GM12872 (cell line): ENCODE measurements at regions not wholly inside any gene's neighbourhood (a gene's known extent, or its start where the extent isn't known, plus 50 kb on each side); places are given as distances from the start of the nearest gene placed in this dataset.

ENCODE experiments used
- CTCF ChIP-seq: IDR thresholded peaks from 3 replicates; pipeline ENCODE4 v1.5.1; 2011; ENCODE audit warnings: low read depth, mild to moderate bottlenecking, low read length, moderate library complexity; ENCODE audit not compliant: insufficient read depth

DNA sequence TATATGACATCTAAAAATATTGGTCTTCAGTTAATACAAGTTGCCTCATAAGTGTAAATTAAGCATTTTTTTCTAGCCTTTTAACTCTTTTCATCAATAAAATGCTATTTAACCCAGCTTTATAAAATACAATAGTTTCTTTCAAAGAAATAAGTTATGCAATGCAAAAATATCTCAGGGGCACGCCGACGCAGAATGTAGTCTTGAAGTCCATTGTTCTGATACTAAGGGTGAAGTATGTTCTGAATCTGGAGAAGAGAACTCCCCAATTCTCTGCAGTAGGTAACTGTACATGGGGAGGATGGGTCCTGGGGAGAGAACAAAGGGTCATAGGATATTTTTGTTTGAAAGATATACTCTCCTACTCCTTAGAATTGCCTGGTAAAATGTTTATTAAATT is 256.6 kb upstream of the NDST4 start:
- TF ChIP-seq CTCF: no peak

- TF ChIP-seq CTCF: no peak
Measured at GRCh38 chr4:115366390-115366789, 253.0 kb upstream of the NDST4 start.

DNA sequence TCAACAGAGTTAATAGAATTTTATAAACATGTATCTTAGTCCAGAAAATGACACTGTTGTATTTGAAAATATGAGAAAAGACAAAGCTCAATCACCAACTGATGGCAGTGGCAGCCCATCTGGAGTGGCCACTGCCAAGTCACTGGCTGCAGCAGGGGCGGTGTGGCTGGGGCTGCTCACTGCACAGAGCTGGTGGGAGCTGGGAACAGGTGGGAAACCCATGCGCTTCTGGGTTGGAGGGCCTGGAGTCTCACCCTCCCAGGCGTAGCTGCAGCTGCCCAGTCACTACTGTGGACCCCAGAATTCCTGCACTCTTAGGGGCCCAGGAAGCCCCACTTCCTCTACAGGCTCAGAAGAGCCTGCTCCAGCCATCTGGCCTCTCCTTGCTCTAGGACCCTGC is 251.8 kb upstream of the NDST4 start:
- TF ChIP-seq CTCF: no peak

DNA sequence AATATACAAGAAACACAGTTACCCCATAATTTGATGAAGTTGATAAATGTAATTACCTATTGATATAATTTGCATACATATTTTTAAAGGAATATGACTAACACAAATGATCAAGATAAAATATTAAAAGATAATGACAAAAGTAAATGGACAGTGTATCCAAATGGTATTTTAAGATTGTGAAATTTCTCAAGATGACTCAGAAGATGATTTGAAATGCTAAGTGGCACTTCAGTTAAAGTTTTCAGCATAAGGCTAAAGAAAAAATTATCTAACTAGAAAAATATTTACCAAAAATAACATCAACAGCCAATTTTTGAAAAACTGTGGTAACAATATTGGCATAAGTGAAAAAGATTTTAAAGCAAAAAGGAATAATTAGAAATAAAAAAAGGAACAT is 248.4 kb upstream of the NDST4 start:
- no peak for TF ChIP-seq CTCF

GRCh38 chr4:115360431-115360830 is 247.0 kb upstream of the NDST4 start:
- TF ChIP-seq CTCF: no peak

DNA sequence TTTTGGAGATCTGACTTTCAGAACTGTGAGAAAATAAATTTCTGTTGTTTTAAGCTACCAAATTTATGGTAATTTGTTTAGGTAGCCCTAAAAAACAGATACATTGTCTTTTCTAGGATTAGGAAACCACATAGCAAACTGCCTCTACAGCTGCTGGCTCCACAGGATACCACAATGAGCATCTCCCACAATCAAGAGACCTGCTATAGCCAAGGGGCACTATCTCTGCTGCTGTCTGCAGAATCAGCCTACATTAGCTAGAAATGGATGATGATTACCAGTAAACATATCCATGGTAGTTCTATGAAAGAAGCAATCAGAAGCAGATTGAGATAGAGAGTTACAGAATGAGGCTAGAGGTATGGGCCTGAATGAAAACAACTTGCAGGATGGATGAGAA is 244.4 kb upstream of the NDST4 start:
- TF ChIP-seq CTCF: no peak

GRCh38 chr4:115356176-115356575 is 242.8 kb upstream of the NDST4 start:
- no peak for TF ChIP-seq CTCF

- no peak for TF ChIP-seq CTCF
Measured at GRCh38 chr4:115355329-115355728, 241.9 kb upstream of the NDST4 start.
